Small intestine (tissue), 7 donors: ENCODE measurements at regions not wholly inside any gene's neighbourhood (a gene's known extent, or its start where the extent isn't known, plus 50 kb on each side); places are given as distances from the start of the nearest gene placed in this dataset.

Source experiments
- DNase-seq, 2 donors: peaks; one replicate each; pipeline versions ENCODE4 v3.0.0 to v3.0.0-alpha.2; 2013
- FAIRE-seq: peaks from 2 replicates; lab custom pipeline; 2012; peaks lifted over from hg19 to GRCh38; lab: Jason Lieb, UNC
- H3K27ac ChIP-seq, 3 donors: one replicate each; pipeline ENCODE4 v1.5.1; 2013; ENCODE audit warnings: low read length in 2 of 3, mild to moderate bottlenecking in 2 of 3, control low read depth in 1 of 3, inconsistent platforms in 1 of 3, low read depth in 1 of 3, moderate library complexity in 1 of 3
- H3K27me3 ChIP-seq, 3 donors: one replicate each; pipeline ENCODE4 v1.6.1; 2013; ENCODE audit warnings: low read length in 3 of 3, inconsistent platforms in 1 of 3; ENCODE audit not compliant: control insufficient read depth in 3 of 3, insufficient read depth in 3 of 3
- H3K36me3 ChIP-seq, 3 donors: one replicate each; pipeline ENCODE4 v1.6.1; 2013; ENCODE audit warnings: low read length in 3 of 3, inconsistent platforms in 1 of 3, low read depth in 1 of 3, mild to moderate bottlenecking in 1 of 3, moderate library complexity in 1 of 3; ENCODE audit not compliant: control insufficient read depth in 3 of 3, insufficient read depth in 2 of 3
- H3K4me1 ChIP-seq, 3 donors: one replicate each; pipeline ENCODE4 v1.6.1; 2013; ENCODE audit warnings: low read length in 2 of 3, inconsistent platforms in 1 of 3, low read depth in 1 of 3, mild to moderate bottlenecking in 1 of 3, moderate library complexity in 1 of 3; ENCODE audit not compliant: control insufficient read depth in 3 of 3, insufficient read depth in 2 of 3
- H3K4me3 ChIP-seq, 3 donors: one replicate each; pipeline ENCODE4 v1.5.1; 2013; ENCODE audit warnings: low read length in 3 of 3, control low read depth in 1 of 3, inconsistent platforms in 1 of 3, low read depth in 1 of 3, mild to moderate bottlenecking in 1 of 3, moderate library complexity in 1 of 3
- H3K9me3 ChIP-seq, 2 donors: one replicate each; pipeline ENCODE4 v1.6.1; 2013; ENCODE audit warnings: low read depth in 1 of 2, low read length in 1 of 2; ENCODE audit not compliant: control insufficient read depth in 2 of 2, insufficient read depth in 1 of 2
- WGBS, 3 donors: extraction: QIAGEN DNeasy Blood & Tissue Kit; methylation state at CpG; one replicate each; pipeline ENCODE4 v1.1.7; 2013; 5-methylcytosine and 5-hydroxymethylcytosine counted together
- donor health status: healthy with polysubstance abuse.
- donor health status: control.
- donor health status: control.
- donor health status: Bipolar disorder and iron deficiency.
- donor health status: healthy.

DNA sequence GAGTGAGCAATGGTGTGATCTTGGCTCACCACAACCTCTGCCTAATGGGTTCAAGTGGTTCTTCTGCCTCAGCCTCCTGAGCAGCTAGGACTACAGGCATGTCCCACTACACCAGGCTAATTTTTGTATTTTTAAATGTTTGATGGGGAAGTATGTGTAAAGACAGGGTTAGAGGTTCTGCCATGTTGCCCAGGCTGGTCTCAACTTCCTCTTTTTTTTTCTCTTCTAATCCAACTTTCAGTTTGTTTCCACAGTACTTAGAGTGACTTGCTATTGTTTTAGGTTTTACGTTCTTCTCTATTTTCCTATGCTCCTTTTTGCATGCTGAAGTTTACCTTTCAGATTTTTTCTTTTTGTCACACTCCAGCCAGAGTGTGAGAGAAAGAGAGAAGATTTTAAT is 1433.0 kb downstream of the UQCRFS1 start:
- H3K4me3 ChIP-seq = no peak overlapping the region
- H3K27me3 ChIP-seq = no peaks in the 10 kb centered on the region
- peaks cover 2 to 30% of the 10 kb centered on the region in 2 donors for H3K9me3 ChIP-seq
- 72 to 91% (median 89%) methylated on average over 1 of the region's 1 CpG for WGBS, 3 donors
- FAIRE-seq = no peak
- H3K4me1 ChIP-seq = no peaks in the 10 kb centered on the region
- H3K36me3 ChIP-seq = peaks cover 0 to 2% (median 0%) of the 10 kb centered on the region in 3 donors
- H3K27ac ChIP-seq = no peak overlapping the region
- no peak for DNase-seq

DNA sequence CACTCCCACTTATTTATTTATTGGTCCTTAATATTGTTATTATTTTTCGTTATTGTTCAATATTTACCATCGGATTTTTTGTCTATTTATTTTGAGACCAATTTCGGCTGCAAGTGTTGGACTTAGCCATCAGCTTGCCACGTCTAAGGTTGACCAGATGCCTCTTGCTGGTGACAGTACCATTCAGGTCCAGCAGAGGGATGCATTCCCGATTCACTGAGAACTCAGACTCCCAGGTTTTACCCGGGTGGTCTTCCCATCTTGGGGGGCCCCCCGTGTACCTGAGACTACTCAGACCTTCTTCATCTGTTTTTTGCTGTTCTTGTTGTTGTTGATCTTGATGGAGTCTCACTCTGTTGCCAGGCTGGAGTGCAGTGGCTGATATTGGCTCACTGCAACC is 1435.2 kb downstream of the UQCRFS1 start:
- DNase-seq (no peak), FAIRE-seq (no peak)
- Histone ChIP-seq H3K4me3 (no peak overlapping the region), H3K27ac (no peak overlapping the region), H3K9me3 (peaks cover 4 to 45% of the 10 kb centered on the region in 2 donors), H3K4me1 (no peaks in the 10 kb centered on the region), H3K27me3 (no peaks in the 10 kb centered on the region), H3K36me3 (peaks cover 0 to 5% (median 0%) of the 10 kb centered on the region in 3 donors)
- 94 to 95% (median 95%) methylated on average over 7 of the region's 7 CpGs for WGBS, 3 donors

GRCh38 chr19:27777242-27777641 is 1435.7 kb downstream of the UQCRFS1 start:
- no peaks in the 10 kb centered on the region for H3K4me1 ChIP-seq
- H3K27me3 ChIP-seq = no peaks in the 10 kb centered on the region
- FAIRE-seq (no peak), DNase-seq (no peak)
- H3K36me3 ChIP-seq = peaks cover 0 to 5% (median 0%) of the 10 kb centered on the region in 3 donors
- H3K27ac ChIP-seq = no peak overlapping the region
- whole genome bisulfite sequencing, 3 donors = 92 to 97% (median 93%) methylated on average over 7 of the region's 7 CpGs
- H3K9me3 ChIP-seq = peaks cover 4 to 50% of the 10 kb centered on the region in 2 donors
- no peak overlapping the region for H3K4me3 ChIP-seq

DNA sequence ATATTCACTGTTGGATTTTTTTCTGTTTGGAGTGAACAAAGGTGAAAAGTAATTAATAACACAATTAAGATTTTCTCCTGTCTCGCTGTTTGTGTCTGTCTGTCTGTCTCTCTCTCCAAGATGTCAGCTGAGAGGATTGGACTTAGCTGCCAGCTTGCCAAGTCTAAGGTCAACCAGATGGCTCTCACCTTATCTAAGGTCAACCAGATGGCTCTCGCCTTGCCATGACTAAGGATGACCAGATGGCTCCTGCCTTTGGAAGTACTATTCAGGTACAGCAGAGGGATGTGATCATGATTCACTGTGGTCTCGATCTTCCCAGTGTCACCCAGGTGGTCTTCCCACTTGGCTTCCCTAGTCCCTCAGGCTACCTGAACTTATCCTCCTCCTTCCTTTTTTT is 1436.4 kb downstream of the UQCRFS1 start:
- H3K27ac ChIP-seq = no peak overlapping the region
- no peak overlapping the region for H3K4me3 ChIP-seq
- 93 to 96% (median 95%) methylated on average over 3 of the region's 3 CpGs for whole genome bisulfite sequencing, 3 donors
- H3K4me1 ChIP-seq = no peaks in the 10 kb centered on the region
- no peak for FAIRE-seq
- H3K27me3 ChIP-seq = no peaks in the 10 kb centered on the region
- H3K36me3 ChIP-seq = peaks cover 0 to 5% (median 0%) of the 10 kb centered on the region in 3 donors
- H3K9me3 ChIP-seq = peaks cover 4 to 55% of the 10 kb centered on the region in 2 donors
- no peak for DNase-seq

- no peak for DNase-seq
- Histone ChIP-seq H3K36me3 (peaks cover 0 to 5% (median 0%) of the 10 kb centered on the region in 3 donors), H3K27me3 (no peaks in the 10 kb centered on the region), H3K27ac (no peak overlapping the region), H3K9me3 (peaks cover 4 to 60% of the 10 kb centered on the region in 2 donors), H3K4me3 (no peak overlapping the region), H3K4me1 (no peaks in the 10 kb centered on the region)
- WGBS, 3 donors = 92 to 96% (median 95%) methylated on average over 8 of the region's 8 CpGs
- no peak for FAIRE-seq
Measured at GRCh38 chr19:27776020-27776419, 1436.9 kb downstream of the UQCRFS1 start.

GRCh38 chr19:27775395-27775794 is 1437.6 kb downstream of the UQCRFS1 start:
- no peak for DNase-seq
- Histone ChIP-seq H3K27me3 (no peaks in the 10 kb centered on the region), H3K9me3 (peaks cover 4 to 62% of the 10 kb centered on the region in 2 donors), H3K27ac (no peak overlapping the region), H3K4me3 (no peak overlapping the region), H3K36me3 (peaks cover 0 to 5% (median 0%) of the 10 kb centered on the region in 3 donors), H3K4me1 (no peaks in the 10 kb centered on the region)
- 91 to 95% (median 94%) methylated on average over 6 of the region's 6 CpGs for WGBS, 3 donors
- FAIRE-seq = no peak

- Histone ChIP-seq H3K4me3 (no peak overlapping the region), H3K36me3 (peaks cover 0 to 5% (median 0%) of the 10 kb centered on the region in 3 donors), H3K27ac (no peak overlapping the region), H3K4me1 (no peaks in the 10 kb centered on the region), H3K27me3 (no peaks in the 10 kb centered on the region), H3K9me3 (peaks cover 4 to 64% of the 10 kb centered on the region in 2 donors)
- WGBS, 3 donors = 90 to 96% (median 93%) methylated on average over 7 of the region's 7 CpGs
- DNase-seq (no peak), FAIRE-seq (no peak)
Measured at GRCh38 chr19:27774827-27775226, 1438.1 kb downstream of the UQCRFS1 start.

GRCh38 chr19:27774337-27774736 is 1438.6 kb downstream of the UQCRFS1 start:
- Histone ChIP-seq H3K9me3 (peaks cover 4 to 66% of the 10 kb centered on the region in 2 donors), H3K36me3 (peaks cover 0 to 5% (median 0%) of the 10 kb centered on the region in 3 donors), H3K27me3 (no peaks in the 10 kb centered on the region), H3K4me1 (no peaks in the 10 kb centered on the region), H3K4me3 (no peak overlapping the region), H3K27ac (no peak overlapping the region)
- no peak for FAIRE-seq
- DNase-seq = no peak
- WGBS, 3 donors = 96 to 98% (median 98%) methylated on average over 10 of the region's 10 CpGs
